Stimulated activated CD8-positive, alpha-beta memory T cell treated with anti-CD3 and anti-CD28 coated beads, Interleukin-4, amount 100 ng/mL, for 48 hours (primary cell): ENCODE measurements at regions not wholly inside any gene's neighbourhood (a gene's known extent, or its start where the extent isn't known, plus 50 kb on each side); places are given as distances from the start of the nearest gene placed in this dataset.

Source experiments
- DNase-seq: peaks from one replicate; pipeline ENCODE4 v3.0.0-alpha.2; 2020

DNA sequence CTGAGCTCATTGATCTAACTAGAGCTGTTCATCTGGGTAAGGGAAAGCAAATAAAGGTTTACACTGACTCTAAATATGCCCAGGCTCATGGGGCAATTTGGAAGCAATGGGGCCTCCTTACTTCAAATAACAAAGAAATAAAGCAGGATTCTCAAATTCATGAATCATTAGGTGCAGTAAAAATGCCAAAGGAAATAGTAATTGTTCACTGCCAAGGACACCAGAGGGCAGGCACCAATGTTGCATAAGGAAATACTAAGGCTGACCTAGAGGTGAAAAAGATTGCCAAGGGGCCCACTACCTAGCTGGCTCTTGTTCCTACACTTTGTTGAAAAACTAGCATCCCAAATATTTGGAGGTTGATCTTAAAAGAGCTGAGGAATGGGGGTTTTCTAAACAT, 1686.7 kb upstream of the MIR17HG start:
- DNase-seq: no peak

DNA sequence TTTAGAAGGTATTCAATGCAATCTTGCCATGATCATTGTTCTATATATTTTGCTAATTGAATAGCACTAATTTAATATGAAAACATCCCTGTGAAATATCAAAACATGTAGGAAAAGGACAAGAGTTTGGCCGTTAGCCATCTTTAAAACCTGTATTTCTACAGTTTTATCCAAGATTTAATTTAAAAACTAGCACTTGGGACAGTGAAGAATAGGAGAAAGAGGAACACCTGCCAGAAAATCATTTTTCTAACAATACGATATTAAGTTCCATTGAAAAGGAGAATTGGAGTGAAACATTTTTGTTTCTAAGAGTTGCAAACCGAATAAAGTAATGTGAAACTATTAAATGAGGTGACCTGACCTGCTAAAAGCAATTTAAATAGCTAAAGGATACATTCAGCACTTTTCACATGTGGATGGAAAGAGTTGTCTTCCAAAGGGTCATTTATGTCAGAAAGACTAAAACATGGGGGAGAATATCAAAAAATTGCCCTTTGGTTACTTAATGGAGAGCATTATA, 1673.6 kb upstream of the MIR17HG start:
- no peak for DNase-seq

DNA sequence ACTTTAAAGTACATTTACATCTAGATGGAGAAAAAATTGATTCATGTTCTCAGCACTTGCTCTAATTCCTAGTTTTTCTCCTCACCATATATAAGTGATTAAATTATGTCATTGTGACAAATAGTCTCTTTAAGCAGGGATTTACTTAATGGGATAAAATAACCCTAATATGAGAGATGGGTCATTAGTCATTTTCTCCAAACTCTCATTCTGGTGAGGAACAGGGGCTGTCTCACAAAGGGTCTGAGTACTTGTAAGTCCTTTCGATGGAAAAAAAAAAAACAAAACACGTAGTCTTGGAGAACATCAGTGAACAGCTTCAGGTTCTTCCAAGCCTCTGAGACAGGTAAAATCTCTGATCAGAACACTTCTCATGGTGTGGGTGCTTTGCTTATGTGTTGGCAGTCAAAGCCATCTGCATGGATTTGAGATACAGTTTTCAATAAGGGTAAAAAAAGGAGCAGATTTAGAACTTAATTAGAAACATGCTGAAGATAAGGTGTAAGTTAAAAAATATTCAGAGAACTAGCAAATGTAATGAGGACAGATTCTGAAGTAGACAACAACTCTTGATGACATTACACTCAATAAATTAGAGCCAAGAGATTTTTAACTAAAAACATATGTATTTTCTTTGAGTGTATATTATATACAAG, 1668.9 kb upstream of the MIR17HG start:
- DNase-seq: no peak

DNA sequence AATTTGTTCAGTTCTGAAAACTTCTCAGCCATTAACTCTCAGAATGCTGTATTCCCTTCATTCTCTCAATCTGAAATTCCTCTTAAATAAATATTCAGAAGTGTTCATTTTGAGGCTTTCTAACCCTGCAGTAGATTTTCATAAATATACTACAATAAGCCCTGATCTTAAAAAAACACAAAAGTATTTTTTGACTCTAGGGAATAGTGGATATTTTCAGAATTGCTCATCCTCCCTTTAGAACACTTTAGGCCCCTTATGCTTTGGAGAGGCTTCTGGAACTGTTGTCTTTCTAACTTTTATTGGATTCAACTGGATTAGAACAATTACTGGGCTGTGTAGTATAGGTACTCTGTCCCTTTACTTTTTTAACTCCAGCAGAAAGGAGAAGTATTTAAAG, 1662.6 kb upstream of the MIR17HG start:
- DNase-seq: no peak

DNA sequence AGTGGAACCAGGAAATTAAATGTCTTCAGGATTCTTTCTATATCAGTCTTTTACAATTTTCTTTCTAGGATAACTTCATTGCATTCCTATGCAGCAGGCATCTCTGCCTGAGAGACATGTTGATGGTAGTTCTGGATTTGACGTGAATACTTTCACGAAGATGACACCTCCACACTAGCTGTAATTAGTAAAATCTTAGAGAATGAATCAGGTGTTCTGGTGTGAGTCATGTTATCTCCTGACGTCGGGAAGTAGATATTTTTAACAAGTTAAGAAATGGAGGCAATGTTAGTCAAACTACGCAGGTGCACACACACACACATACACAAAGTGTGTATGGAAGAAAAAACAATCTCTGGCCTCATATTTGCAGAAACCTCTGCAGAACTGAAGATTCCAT, 1661.3 kb upstream of the MIR17HG start:
- no peak for DNase-seq

DNA sequence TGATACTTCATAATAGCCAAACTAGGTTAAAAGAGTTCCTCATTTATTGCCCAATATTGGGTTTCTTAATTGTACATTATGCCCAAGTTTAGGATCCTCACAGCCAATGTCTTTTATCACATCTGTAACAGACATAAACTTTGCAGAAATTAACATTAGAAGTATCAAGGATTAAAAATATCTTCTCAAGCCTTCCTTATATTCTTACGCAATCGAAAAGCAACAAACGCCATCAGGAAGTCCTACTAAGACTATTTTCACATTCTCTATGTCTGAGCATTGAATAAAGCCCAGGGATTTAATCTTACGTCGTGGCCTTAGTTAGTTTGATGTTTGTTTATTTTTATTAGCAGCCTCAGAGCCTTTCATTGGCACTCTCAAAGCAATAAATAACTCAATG, 1660.4 kb upstream of the MIR17HG start:
- no peak for DNase-seq

DNA sequence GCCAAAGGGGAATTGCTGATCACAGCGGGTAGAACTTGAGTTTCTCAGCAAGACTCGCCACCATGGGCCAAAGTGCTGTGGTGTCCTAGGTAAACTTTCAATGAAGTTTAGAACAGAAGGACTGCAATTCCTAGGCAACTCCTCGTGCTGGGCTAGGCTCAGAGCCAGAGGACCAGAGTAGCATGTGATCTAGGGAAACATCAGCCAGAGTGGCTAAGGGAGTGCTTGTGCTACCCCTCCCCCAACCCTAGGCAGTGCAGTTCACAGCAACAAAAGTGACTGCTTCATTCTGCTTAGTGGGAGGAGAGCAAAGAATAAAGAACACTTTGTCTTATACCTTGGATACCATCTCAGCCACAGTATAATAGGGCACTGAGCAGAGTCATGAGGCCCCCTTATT, 1658.6 kb upstream of the MIR17HG start:
- no peak for DNase-seq

DNA sequence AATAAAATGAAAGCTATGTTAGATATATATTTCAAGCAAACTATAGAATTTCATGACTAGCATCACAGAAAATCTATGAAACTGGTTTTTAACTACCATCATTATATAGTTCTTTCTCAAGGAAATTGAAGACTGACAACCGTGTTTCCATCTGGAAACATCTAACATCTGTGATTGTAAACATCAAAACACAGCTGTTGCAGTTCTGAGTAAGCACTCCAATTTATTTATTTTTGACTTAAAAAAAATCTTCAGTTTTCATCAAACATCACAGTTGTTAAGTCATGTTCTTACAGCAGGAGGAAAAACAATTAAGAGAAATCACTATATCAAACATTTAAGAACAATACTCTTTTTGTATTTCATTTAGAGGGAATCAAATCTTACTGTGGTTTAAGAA, 1653.0 kb upstream of the MIR17HG start:
- DNase-seq: no peak

DNA sequence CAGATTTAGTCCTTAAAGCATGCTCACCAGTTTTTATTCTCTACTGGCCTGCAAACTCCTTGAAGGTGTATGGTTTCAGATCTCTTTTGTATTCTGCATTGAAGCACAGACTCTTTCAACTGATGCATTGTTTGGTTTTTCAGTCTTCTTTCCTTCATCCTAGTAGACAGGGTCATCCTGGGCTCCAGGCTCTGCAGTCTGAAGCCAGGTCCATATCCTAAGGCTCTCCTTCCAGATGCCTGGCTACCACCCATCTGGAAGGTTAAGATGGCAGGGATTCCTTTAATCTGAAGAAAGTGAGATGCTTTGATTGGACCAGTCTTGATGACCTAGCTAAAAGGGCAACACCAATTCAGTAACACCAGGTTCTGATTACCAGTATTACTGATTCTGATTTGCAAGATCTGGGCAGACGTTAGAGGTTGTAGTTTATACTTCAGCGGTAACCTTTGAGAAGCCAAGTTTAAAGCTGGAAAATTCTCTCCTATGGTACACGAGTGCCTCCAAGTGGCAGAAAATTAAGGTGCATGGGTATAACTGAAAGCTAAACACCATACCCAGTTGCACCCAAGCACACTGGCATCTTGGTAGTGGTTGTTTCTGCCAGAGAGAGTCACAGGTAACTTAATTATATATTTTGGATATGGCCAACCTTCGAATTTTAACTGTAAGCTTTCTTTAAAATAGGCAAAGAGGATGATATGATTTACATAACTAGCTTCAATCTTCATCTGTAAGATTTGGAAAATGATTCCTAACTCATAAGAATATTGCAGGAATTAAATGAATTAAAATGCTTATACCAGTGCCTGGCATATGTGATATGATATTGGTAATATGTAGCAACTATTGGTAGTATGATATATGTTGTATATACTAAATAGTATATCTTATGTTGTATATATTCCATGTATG, 1651.9 kb upstream of the MIR17HG start:
- peak; percentile 37 for DNase-seq

DNA sequence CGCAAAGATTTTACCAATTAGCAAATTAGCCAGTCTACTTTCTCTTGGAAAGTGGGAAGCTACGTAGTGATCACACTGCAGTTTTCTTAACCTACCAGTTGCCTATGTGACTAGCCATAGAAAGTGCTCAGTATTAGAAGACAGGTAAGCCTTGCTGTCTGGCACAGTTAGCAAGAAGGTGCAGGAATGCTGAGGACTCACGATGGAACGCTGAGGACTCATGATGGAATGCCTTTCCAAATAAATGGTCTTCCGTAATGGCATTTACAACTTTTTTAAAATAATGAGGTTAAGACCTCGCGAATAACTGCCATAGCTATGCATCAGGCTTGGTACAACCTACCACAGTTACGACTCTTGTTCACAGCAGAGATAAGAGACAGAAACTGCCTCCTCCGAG, 1645.6 kb upstream of the MIR17HG start:
- no peak for DNase-seq

DNA sequence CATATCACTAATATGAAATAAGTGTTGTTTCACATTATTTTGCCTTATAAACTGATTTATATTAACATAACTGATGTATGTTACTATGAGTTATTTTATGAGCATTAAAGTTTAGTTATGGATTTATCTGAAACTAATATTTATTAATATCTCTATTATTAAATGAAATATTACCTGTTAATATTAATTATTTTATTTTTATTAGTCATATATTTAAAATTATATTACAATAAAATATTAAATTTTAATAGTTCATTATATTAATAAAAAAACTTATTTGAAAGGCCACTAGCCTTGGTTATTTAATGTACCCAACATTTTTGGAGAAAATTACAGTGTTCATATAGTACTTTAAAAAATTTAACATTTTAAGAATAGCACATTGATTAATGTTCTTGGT, 1643.4 kb upstream of the MIR17HG start:
- DNase-seq: no peak

DNA sequence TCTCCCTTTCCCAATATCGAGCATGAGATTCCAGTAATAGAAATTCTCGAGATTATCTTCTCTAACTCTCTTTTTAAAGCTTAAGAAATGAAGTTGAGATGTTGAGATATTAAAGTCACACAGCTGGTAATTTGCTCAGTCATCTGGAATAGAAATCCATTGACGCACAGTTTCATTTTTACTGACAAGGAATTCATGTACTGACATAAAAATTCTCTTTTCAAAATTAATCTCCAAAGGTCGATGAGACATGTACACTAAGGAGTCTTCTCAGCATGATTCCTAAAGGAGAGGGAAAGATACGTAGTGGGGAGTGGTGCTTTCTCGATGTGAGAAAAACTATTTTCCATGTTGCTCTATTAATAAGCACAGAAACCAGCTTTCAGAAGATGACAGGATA, 1639.5 kb upstream of the MIR17HG start:
- no peak for DNase-seq

DNA sequence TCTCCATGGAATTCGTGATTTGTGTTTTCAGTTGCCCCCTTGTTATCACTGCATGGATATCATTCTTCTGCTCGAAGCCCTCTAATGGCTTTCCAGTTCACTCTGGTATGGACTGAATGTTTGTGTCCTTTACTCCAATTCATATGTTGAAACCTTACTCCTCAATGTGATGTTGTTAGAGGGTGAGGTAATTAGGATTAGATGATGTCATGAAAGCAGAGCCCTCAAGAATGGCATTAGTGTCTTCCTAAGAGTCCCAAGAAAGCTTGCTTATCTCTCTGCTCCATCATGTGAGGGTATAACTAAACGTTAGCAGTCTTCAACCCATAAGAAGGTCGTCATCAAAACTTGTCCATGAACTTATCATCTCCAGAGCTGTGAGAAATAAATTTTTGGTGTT, 1626.3 kb upstream of the MIR17HG start:
- no peak for DNase-seq

DNA sequence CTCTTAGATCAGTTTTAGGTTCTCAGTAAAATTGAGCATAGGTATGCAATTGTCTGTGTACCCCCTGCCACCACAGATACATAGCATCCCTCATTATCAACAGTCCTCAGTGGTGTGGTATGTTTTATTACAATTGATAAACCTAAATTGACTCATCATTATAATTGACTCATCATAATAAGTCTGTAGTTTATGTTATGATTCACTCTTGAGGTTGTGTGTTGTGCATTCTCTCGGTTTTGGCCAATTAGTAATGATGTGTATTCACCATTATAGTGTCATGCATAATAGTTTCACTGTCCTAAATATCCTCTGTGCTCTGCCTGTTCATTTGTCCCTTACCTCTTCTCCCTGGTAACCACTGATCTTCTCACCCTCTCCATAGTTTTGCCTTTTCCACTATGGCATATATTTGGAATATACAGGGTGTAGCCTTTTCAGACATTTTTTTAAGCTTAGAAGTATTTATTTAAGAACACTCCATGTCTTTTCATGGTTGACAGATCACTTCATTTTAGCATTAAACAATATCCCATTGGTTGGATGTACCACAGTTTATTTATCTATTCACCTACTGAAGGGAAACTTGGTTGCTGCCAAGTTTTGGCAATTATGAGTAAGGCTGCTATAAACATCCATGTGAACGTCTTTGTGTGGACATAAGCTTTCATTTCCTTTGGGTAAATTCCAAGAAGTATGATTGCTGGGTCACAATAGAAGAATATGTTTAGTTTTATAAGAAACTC, 1620.6 kb upstream of the MIR17HG start:
- DNase-seq: no peak

DNA sequence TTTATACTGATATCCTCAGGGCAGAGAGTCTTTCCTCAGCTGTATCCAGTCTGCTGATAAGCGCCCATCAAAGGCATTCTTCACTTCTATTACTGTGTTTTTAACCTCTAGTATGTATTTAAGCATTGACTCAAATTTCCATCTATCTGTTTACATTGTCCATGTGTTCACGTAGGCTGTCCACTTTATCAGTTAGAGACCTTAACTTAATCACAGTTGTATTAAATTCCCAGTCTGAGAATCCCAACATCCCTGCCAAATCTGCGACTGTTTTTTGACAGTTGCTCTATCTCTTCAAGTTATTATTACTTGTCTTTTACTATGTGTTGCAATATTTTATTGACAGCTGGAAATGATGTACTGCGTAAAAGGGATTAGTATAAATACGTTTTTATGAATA, 1613.7 kb upstream of the MIR17HG start:
- no peak for DNase-seq

DNA sequence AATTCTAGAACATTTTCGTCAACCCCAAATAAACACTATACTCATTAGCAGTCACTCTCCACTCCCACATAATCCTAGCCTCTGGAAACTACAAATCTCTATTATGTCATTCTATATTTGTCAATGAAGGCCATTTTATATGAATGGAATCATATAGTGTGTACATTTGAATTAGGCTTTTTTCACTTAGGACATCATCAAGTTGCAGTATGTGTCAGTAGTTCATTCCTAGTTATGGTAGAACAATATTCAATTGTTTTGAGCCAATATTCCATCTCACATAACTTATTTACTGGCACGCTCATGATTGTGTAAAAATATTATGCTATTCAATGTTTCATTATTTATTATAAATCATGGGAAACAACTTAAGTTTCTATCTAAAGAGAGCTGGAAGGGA, 1610.4 kb upstream of the MIR17HG start:
- DNase-seq: no peak

DNA sequence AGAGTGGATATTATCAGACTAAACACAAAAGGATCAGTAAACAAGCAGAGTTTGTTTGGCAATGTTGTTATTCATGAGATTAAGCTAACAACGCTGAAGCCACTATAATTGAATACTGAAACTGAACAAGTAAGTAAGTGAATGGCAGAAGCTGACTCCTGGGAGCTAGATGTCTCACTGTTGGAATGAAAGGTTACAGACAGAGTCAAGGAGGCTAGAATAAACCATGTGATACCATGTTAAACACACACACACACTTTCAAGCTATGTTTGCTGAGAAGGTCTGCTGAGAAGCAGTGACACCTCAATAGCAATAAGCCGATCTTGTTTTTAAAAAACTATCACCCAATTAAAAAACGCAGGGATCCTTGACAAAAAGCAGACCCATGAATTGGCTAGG, 1609.4 kb upstream of the MIR17HG start:
- no peak for DNase-seq

DNA sequence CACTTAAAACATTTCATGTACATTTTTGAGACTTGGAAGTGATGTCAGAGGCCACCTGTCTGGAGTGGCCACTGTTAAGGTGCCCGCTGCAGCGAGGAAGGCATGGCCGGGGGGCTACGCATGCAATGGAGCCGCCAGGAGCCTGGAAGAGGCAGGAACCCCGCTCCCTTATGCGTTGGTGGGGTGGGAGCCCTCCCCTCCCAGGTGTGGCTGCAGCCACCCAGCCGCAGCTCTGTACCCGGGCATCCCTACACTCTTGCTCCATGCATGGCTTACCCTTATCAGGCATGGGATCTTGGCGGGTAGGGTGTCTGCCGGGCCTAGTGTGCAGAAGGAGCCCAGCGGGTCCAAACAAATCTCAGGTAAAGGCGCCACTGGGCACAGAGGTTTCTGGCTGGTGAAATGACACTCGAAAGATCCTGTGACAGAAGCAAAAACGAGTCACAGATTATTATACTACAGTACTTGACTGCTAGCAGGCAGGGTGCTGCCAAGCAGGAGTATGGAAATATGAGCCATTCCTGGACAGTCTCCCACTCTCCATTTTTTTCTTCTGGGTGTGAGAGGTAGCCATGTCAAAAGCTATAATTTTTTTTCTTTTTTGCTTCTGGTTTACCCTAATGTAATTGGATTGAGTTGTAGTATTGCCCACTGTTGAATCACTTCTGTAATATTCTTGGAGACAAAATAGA, 1606.3 kb upstream of the MIR17HG start:
- no peak for DNase-seq

DNA sequence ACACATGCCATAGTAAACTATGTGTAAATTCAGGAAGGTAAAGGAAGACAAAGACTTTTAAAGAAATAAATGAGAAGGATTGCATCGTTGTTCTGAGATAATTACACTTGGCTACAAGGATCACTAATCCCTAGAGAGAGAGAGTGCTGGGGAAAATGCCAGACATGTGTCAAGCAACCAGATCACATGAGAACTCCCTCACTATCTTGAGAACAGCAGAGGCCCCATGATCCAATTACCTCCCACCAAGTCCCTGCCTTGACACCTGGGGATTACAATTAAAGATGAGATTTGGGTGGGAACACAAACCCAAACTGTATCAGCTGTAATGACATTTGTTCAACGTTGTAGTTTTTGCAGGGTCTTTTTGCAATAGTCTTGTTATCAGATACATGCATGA, 1600.9 kb upstream of the MIR17HG start:
- DNase-seq: no peak

DNA sequence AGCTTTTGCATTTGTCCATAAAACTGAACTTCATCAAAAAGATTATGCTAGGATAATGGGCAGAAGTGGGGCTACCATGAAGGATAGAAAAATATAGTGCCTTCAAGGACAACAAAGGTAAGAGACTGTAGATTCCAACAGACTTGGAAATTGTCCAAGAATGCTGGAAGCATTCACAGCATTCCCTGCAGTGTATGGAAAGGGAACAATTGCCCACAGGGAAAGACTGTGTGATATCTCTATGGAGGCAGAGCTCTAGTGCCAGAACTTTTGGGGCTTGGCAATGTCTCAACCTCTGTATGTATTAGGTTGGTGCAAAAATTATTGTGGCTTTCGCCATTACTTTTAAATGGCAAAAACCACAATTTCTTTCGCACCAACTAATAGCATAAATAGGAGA, 1598.8 kb upstream of the MIR17HG start:
- no peak for DNase-seq

DNA sequence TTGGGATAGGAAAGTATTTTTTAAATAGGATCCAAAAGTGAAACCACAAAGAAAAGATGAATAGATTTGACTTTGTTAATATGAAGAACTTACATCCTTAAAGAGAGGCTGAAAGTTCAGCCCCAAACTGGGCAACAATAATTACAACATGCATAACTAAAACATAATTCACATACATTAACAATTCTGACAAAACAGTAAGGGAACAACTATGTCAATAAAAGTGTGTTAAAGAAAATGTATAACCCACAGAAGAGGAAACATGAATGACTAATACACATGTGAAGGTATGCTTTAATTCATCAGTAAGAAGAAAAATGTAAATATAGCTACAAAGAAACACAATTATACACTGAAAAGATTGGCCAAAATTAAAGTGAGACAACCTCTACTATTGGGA, 1597.6 kb upstream of the MIR17HG start:
- no peak for DNase-seq

DNA sequence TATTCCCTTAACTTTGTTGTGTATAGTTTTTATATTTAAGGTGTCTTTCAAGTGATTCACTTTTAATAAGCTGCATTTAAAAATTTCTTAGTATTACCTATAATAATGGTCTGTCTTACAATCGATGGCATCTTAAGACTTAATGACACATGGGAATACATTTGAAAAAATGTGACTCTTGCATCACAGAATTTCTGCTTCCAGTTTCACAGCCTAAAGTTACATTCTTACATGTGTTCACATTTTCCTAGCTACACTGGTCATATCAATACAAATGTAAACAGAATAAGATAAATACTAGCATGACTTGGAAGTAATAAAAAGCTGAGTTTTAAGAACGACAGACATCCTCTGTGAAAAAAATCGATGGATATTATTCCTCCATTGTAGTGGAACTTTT, 1597.1 kb upstream of the MIR17HG start:
- no peak for DNase-seq

DNA sequence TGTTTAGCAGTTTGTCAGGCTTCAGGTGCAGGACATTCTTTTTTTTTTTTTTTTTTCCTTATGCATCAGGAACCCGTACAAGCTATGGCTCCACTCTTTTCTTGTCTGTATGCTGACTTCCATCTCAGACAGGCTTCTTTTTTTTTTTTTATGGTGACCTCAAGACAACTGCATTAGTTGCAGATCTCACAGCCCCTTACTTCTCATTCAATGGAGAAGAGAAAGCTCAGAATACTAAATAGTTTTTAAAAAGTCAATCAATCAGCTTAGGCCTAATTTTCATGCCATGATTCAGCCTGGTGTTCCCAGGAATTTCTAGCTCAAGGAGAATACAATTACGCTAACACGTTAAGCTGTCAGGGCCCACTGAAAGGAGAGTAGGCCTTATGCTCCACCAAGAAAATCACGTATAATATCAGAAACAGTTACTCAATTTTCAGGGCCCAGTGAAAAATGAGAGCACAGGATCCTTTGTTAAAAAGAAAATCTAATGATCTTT, 1596.0 kb upstream of the MIR17HG start:
- DNase-seq: no peak
